SK-N-SH treated with all-trans-retinoic acid at 6 μM for 48 hours (cell line): ENCODE measurements at regions not wholly inside any gene's neighbourhood (a gene's known extent, or its start where the extent isn't known, plus 50 kb on each side); places are given as distances from the start of the nearest gene placed in this dataset.

Experiments
- ATAC-seq: fragments of 200-7000 bp; cut with Tn5 transposase; 3 replicates; pipeline ENCODE4 v1.9.1; 2020; ENCODE audit warnings: mild to moderate bottlenecking, moderate library complexity
- ARNTL ChIP-seq: fragments of 450-650 bp; formaldehyde crosslinking; IDR thresholded peaks from 2 replicates; pipeline ENCODE4 v1.5.0; 2020; ENCODE audit warnings: low read depth, mild to moderate bottlenecking, moderate library complexity, borderline replicate concordance
- CSDC2 ChIP-seq: fragments of 250-450 bp; sonication (Bioruptor Pico); IDR thresholded peaks from 2 replicates; pipeline ENCODE4 v1.5.0; 2020; ENCODE audit warnings: mild to moderate bottlenecking, moderate library complexity
- ESRRG ChIP-seq: fragments of 250-450 bp; sonication (Bioruptor Pico); IDR thresholded peaks from 2 replicates; pipeline ENCODE4 v1.6.1; 2021; ENCODE audit warnings: mild to moderate bottlenecking
- GLIS3 ChIP-seq: fragments of 250-450 bp; sonication (Bioruptor Pico); IDR thresholded peaks from 2 replicates; pipeline ENCODE4 v1.5.0; 2020; ENCODE audit warnings: mild to moderate bottlenecking, moderate library complexity
- OSR1 ChIP-seq: fragments of 250-450 bp; sonication (Bioruptor Pico); IDR thresholded peaks from 2 replicates; pipeline ENCODE4 v1.8.0; 2022; ENCODE audit warnings: moderate library complexity, mild to moderate bottlenecking, inconsistent platforms
- PPARA ChIP-seq: fragments of 250-450 bp; sonication (Bioruptor Pico); IDR thresholded peaks from 2 replicates; pipeline ENCODE4 v1.5.0; 2020; ENCODE audit warnings: mild to moderate bottlenecking, borderline replicate concordance
- SNAI2 ChIP-seq: fragments of 250-450 bp; sonication (Bioruptor Pico); IDR thresholded peaks from 2 replicates; pipeline ENCODE4 v1.5.0; 2020; ENCODE audit warnings: mild to moderate bottlenecking, moderate library complexity
- TCF4 ChIP-seq: fragments of 250-450 bp; sonication (Bioruptor Pico); IDR thresholded peaks from 2 replicates; pipeline ENCODE4 v1.8.0; 2021; ENCODE audit warnings: mild to moderate bottlenecking, moderate library complexity, borderline replicate concordance
- ZC3H10 ChIP-seq: fragments of 250-450 bp; sonication (Bioruptor Pico); IDR thresholded peaks from 2 replicates; pipeline ENCODE4 v1.5.1; 2021; ENCODE audit warnings: mild to moderate bottlenecking, moderate library complexity
- ZFP3 ChIP-seq: fragments of 250-450 bp; sonication (Bioruptor Pico); IDR thresholded peaks from 2 replicates; pipeline ENCODE4 v1.5.0; 2020; ENCODE audit warnings: mild to moderate bottlenecking, moderate library complexity
- ZFP30 ChIP-seq: fragments of 450-650 bp; formaldehyde crosslinking; IDR thresholded peaks from 2 replicates; pipeline ENCODE4 v1.5.0; 2022; ENCODE audit warnings: mild to moderate bottlenecking, moderate library complexity
- ZNF565 ChIP-seq: fragments of 450-650 bp; formaldehyde crosslinking; conservative IDR thresholded peaks from 2 replicates; pipeline ENCODE4 v1.5.0; 2020; ENCODE audit warnings: low read depth, mild to moderate bottlenecking, moderate library complexity
- ZNF8 ChIP-seq: fragments of 450-650 bp; formaldehyde crosslinking; IDR thresholded peaks from 2 replicates; pipeline ENCODE4 v1.5.0; 2020; ENCODE audit warnings: mild to moderate bottlenecking, moderate library complexity
- TF ChIP-seq, protein P1 (sequence below): fragments of 250-450 bp; sonication (Bioruptor Pico); IDR thresholded peaks from 2 replicates; pipeline ENCODE4 v1.5.1; 2020; ENCODE audit warnings: low read depth, mild to moderate bottlenecking, moderate library complexity
- TF ChIP-seq, protein P2 (sequence below): fragments of 250-450 bp; sonication (Bioruptor Pico); IDR thresholded peaks from 2 replicates; pipeline ENCODE4 v1.5.1; 2021; ENCODE audit warnings: mild to moderate bottlenecking, moderate library complexity
- TF ChIP-seq, protein P3 (sequence below): fragments of 250-450 bp; sonication (Bioruptor Pico); IDR thresholded peaks from 2 replicates; pipeline ENCODE4 v1.5.0; 2020; ENCODE audit warnings: mild to moderate bottlenecking, moderate library complexity

DNA sequence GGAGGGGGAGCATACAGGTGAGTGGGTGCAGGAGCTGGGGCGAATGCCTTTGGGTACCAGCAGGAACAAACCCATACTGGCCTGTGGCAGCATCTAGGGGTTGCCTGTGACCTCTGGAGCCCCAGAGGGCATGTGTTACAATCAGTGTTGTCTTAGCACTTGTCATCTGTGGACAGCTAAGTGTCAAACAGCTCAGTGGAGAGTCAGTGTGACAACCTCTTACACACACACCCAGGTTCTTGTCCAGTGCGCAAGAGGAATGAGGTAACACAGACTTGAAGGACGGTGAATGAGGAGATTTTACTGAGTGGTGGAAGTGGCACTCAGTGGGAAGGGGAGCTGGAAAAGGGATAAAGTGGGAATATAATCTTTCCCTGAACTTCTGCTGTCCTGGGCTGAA lies 54.1 kb upstream of the DDIT4L start:
- TF ChIP-seq ARNTL (CRISPR knock-in tag) (no peak), ZFP3 (CRISPR knock-in tag) (no peak), CSDC2 (CRISPR knock-in tag) (no peak), TCF4 (no peak), ZNF565 (CRISPR knock-in tag) (no peak), SNAI2 (no peak), ZNF8 (CRISPR knock-in tag) (no peak), PPARA (no peak), ZFP30 (CRISPR knock-in tag) (no peak), ESRRG (CRISPR knock-in tag) (no peak), ZC3H10 (CRISPR knock-in tag) (no peak), OSR1 (CRISPR knock-in tag) (no peak), GLIS3 (CRISPR knock-in tag) (no peak)
- TF ChIP-seq, protein P1, sequence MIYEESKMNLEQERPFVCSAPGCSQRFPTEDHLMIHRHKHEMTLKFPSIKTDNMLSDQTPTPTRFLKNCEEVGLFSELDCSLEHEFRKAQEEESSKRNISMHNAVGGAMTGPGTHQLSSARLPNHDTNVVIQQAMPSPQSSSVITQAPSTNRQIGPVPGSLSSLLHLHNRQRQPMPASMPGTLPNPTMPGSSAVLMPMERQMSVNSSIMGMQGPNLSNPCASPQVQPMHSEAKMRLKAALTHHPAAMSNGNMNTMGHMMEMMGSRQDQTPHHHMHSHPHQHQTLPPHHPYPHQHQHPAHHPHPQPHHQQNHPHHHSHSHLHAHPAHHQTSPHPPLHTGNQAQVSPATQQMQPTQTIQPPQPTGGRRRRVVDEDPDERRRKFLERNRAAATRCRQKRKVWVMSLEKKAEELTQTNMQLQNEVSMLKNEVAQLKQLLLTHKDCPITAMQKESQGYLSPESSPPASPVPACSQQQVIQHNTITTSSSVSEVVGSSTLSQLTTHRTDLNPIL (CRISPR knock-in tag) = no peak
- TF ChIP-seq, protein P2, sequence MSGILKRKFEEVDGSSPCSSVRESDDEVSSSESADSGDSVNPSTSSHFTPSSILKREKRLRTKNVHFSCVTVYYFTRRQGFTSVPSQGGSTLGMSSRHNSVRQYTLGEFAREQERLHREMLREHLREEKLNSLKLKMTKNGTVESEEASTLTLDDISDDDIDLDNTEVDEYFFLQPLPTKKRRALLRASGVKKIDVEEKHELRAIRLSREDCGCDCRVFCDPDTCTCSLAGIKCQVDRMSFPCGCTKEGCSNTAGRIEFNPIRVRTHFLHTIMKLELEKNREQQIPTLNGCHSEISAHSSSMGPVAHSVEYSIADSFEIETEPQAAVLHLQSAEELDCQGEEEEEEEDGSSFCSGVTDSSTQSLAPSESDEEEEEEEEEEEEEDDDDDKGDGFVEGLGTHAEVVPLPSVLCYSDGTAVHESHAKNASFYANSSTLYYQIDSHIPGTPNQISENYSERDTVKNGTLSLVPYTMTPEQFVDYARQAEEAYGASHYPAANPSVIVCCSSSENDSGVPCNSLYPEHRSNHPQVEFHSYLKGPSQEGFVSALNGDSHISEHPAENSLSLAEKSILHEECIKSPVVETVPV (CRISPR knock-in tag) = no peak
- TF ChIP-seq, protein P3, sequence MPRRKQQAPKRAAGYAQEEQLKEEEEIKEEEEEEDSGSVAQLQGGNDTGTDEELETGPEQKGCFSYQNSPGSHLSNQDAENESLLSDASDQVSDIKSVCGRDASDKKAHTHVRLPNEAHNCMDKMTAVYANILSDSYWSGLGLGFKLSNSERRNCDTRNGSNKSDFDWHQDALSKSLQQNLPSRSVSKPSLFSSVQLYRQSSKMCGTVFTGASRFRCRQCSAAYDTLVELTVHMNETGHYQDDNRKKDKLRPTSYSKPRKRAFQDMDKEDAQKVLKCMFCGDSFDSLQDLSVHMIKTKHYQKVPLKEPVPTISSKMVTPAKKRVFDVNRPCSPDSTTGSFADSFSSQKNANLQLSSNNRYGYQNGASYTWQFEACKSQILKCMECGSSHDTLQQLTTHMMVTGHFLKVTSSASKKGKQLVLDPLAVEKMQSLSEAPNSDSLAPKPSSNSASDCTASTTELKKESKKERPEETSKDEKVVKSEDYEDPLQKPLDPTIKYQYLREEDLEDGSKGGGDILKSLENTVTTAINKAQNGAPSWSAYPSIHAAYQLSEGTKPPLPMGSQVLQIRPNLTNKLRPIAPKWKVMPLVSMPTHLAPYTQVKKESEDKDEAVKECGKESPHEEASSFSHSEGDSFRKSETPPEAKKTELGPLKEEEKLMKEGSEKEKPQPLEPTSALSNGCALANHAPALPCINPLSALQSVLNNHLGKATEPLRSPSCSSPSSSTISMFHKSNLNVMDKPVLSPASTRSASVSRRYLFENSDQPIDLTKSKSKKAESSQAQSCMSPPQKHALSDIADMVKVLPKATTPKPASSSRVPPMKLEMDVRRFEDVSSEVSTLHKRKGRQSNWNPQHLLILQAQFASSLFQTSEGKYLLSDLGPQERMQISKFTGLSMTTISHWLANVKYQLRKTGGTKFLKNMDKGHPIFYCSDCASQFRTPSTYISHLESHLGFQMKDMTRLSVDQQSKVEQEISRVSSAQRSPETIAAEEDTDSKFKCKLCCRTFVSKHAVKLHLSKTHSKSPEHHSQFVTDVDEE (CRISPR knock-in tag) = no peak
- TF ChIP-seq, all 23 proteins: peak for 0
- no peak for ATAC-seq
